ENCODE measurements at regions not wholly inside any gene's neighbourhood (a gene's known extent, or its start where the extent isn't known, plus 50 kb on each side); places are given as distances from the start of the nearest gene placed in this dataset.

GRCh38 chr15:80325206-80325605 is 73.2 kb upstream of the CTXND1 start:
- TF ChIP-seq CTCF (IDR thresholded peaks at IDR 0.05; ENCODE audit: low read depth, low read length) = no peak
- no peak for TF ChIP-seq EZH2phosphoT487 (IDR thresholded peaks at IDR 0.05; ENCODE audit: low read depth)
